Peyer's patch (tissue), 4 donors: ENCODE measurements at regions not wholly inside any gene's neighbourhood (a gene's known extent, or its start where the extent isn't known, plus 50 kb on each side); places are given as distances from the start of the nearest gene placed in this dataset.

ENCODE experiments used
- DNase-seq, 3 donors: peaks; one replicate each; pipeline ENCODE4 v3.0.0-alpha.2; 2017 to 2019
- H3K27ac ChIP-seq, 4 donors: fragments of 200-600 bp; sonication (generic); one replicate each; pipeline ENCODE4 v1.5.1; 2016 to 2019
- H3K27me3 ChIP-seq, 2 donors: fragments of 200-600 bp; sonication (generic); one replicate each; pipeline ENCODE4 v1.5.1; 2019
- H3K36me3 ChIP-seq, 3 donors: fragments of 200-600 bp; sonication (generic); one replicate each; pipeline ENCODE4 v1.5.1; 2016 to 2019
- H3K4me1 ChIP-seq, 4 donors: fragments of 200-600 bp; sonication (generic); one replicate each; pipeline ENCODE4 v1.5.1; 2016 to 2019
- H3K4me3 ChIP-seq, 4 donors: fragments of 200-600 bp; sonication (generic); 1 replicate in 3 of 4; 2 replicates in 1 of 4; pipeline ENCODE4 v1.5.1; 2016 to 2019; ENCODE audit warnings: mild to moderate bottlenecking in 1 of 4
- H3K9me3 ChIP-seq, 4 donors: fragments of 200-600 bp; sonication (generic); one replicate each; pipeline ENCODE4 v1.5.1; 2016 to 2019; ENCODE audit warnings: mild to moderate bottlenecking in 1 of 4
- CTCF ChIP-seq, 6 experiments: fragments of 450-650 bp in 4 of 6; fragments of 200-600 bp in 2 of 6; sonication (generic) in 1 of 6; IDR thresholded peaks; one replicate each; pipeline ENCODE4 v1.5.1; 2017 to 2019; ENCODE audit warnings: antibody characterized with exemption in 6 of 6, mild to moderate bottlenecking in 3 of 6, moderate library complexity in 1 of 6
- POLR2A ChIP-seq, 2 donors: fragments of 450-650 bp; IDR thresholded peaks; one replicate each; pipeline ENCODE4 v1.5.1; 2017; ENCODE audit warnings: antibody characterized with exemption in 2 of 2, mild to moderate bottlenecking in 2 of 2, moderate library complexity in 2 of 2

GRCh38 chr4:54561940-54562339, 95.8 kb upstream of the KIT start:
- Histone ChIP-seq H3K4me3 (no peak overlapping the region), H3K27ac (no peak overlapping the region), H3K4me1 (no peaks in the 10 kb centered on the region), H3K36me3 (no peaks in the 10 kb centered on the region), H3K9me3 (no peaks in the 10 kb centered on the region), H3K27me3 (no peaks in the 10 kb centered on the region)
- no peak for DNase-seq
- TF ChIP-seq CTCF (IDR thresholded peaks at IDR 0.05) (no peak), POLR2A (IDR thresholded peaks at IDR 0.05) (no peak)

GRCh38 chr4:54566608-54567007, 91.1 kb upstream of the KIT start:
- DNase-seq = no peak
- no peak overlapping the region for H3K27ac ChIP-seq

DNA sequence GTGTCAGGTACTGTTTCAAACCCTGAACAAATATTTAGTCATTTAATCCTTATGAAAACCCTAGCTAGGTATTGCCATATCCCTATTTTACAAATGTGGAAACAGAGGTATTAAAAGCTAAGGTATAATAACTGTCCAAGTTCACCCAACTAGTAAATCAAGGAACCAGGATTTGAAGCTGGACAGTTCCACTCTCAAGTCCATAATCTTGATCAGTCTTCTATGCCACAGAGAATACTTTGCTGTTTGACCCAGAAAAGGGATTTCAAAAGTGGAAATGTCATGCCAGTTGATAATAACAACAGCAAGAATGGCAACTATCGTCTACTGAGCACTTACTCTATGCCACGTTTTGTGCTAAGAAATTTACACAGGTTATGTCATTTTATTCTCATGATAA, 90.4 kb upstream of the KIT start:
- Histone ChIP-seq H3K36me3 (no peaks in the 10 kb centered on the region), H3K27me3 (no peaks in the 10 kb centered on the region), H3K4me1 (peaks cover 0 to 6% (median 0%) of the 10 kb centered on the region in 4 donors), H3K27ac (no peak overlapping the region), H3K9me3 (no peaks in the 10 kb centered on the region), H3K4me3 (no peak overlapping the region)
- TF ChIP-seq POLR2A (IDR thresholded peaks at IDR 0.05) = no peak
- TF ChIP-seq CTCF (IDR thresholded peaks at IDR 0.05) = no peak
- DNase-seq = no peak

More at GRCh38 chr4:54566608-54567007, 91.1 kb upstream of the KIT start:
- peaks cover 0 to 6% (median 0%) of the 10 kb centered on the region in 4 donors for H3K4me1 ChIP-seq
- H3K36me3 ChIP-seq = no peaks in the 10 kb centered on the region
- no peak for TF ChIP-seq CTCF (IDR thresholded peaks at IDR 0.05)
- no peaks in the 10 kb centered on the region for H3K9me3 ChIP-seq
- H3K27me3 ChIP-seq = no peaks in the 10 kb centered on the region
- H3K4me3 ChIP-seq = peak overlapping the region in 1 of 4 donors; percentile 8

DNA sequence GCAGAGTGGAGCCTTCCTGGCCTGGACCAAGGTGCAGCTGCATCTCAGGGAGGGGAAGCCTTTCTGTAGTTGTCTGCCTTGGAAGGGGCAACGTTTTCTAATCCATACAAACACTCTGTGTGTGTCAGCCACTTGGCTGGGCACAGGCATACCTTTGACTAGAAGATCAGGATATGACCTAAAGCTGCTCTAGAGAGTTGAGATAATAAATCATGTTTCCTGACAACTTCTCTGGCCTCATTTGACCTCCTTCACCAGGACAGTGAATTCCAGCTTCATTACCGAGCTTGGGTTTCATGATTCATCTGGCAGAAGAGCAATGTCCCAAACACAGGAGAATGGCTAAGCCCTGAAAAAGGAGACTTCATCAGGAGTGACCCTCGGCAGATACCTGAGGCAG, 89.6 kb upstream of the KIT start:
- TF ChIP-seq CTCF (IDR thresholded peaks at IDR 0.05) (no peak), POLR2A (IDR thresholded peaks at IDR 0.05) (no peak)
- Histone ChIP-seq H3K9me3 (no peaks in the 10 kb centered on the region), H3K36me3 (no peaks in the 10 kb centered on the region), H3K27me3 (no peaks in the 10 kb centered on the region), H3K4me3 (no peak overlapping the region), H3K4me1 (peaks cover 0 to 6% (median 0%) of the 10 kb centered on the region in 4 donors), H3K27ac (no peak overlapping the region)
- DNase-seq = no peak

DNA sequence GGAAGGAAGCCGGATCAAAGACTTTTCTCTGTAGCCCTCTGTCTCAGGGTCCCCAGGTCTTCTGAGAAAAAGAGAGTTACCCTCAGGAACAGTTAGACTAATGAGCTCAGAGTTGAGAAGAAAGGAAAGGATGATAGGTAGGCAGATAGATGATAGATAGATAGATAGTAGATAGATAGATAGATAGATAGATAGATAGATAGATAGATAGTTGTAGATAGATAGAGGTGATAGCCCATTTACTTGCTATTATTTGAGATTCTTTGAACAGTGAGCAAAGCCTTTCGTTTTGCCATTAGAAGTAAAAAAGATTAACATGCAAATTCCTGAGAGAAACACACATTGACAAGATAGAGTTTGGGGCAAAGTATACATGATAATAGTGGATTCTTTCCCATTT, 86.9 kb upstream of the KIT start:
- H3K36me3 ChIP-seq = no peaks in the 10 kb centered on the region

More for the DNA sequence above, 86.9 kb upstream of the KIT start:
- no peak overlapping the region for H3K27ac ChIP-seq
- TF ChIP-seq CTCF (IDR thresholded peaks at IDR 0.05) (no peak), POLR2A (IDR thresholded peaks at IDR 0.05) (no peak)
- H3K4me1 ChIP-seq = peaks cover 0 to 6% (median 0%) of the 10 kb centered on the region in 4 donors
- no peak for DNase-seq
- no peaks in the 10 kb centered on the region for H3K9me3 ChIP-seq
- no peak overlapping the region for H3K4me3 ChIP-seq
- no peaks in the 10 kb centered on the region for H3K27me3 ChIP-seq
